Endothelial cell of hepatic sinusoid (primary cell): ENCODE measurements at regions not wholly inside any gene's neighbourhood (a gene's known extent, or its start where the extent isn't known, plus 50 kb on each side); places are given as distances from the start of the nearest gene placed in this dataset.
"Not testable (repeated sequence)": the region's sequence is repeated elsewhere in the genome, so short reads cannot be mapped to it uniquely, and the experiment has no call there.

ENCODE experiments used
- in situ Hi-C: cut with HindIII; loops from 2 replicates; pipeline ENCODE4 v1.10.0; 2017; ENCODE audit warnings: low sequenced_read_pairs

DNA sequence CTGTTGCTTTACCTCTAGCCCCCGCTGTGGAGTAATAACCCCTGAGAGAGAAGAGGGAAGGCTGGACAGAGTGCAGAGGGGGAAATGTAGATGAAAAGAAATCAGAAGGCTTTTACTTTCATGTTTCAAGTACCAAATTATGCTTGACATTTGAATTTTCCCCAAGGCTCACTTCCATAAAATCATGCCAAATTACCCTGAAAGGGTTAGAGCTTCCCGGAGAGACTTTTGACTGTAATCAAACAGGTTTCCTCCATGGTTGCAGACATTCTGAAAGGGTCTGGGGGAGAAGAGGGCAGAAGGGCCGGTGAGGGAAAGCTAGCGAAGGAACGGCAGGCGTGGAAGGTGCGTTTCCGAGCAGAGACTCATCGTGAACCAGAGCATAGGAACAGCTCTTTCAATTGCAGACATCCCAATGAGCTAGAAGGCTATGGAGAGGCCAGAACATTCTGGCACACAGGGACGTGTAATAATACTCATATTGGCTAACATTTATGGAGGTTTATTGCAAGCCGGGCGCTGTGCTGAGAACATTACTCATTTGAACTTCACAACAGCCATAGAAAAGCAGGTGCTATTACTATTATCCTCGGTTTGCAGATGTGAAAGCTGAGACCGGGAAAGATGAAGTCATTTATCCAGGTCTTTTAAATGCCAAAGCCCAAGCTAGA is 620.8 kb upstream of the AUTS2 start:
- in situ Hi-C loops = no loop called here

DNA sequence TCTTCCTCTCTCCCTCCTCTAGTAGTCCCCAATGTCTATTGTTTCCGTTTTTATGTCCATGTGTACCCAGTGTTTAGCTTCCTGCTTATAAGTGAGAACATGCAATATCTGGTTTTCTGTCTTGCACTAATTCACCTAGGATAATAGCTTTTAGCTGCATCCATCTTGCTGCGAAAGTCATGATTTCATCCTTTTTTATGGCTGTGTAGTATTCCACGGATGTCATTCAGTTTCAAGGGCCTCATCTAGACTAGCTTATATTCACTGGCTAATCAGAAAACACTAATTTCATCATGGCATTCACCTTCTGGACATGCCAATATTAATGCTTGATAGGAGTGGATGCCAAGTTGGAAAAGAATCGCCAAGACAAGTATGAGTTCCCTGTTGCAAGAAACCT is 619.6 kb upstream of the AUTS2 start:
- in situ Hi-C loops = no loop called here

DNA sequence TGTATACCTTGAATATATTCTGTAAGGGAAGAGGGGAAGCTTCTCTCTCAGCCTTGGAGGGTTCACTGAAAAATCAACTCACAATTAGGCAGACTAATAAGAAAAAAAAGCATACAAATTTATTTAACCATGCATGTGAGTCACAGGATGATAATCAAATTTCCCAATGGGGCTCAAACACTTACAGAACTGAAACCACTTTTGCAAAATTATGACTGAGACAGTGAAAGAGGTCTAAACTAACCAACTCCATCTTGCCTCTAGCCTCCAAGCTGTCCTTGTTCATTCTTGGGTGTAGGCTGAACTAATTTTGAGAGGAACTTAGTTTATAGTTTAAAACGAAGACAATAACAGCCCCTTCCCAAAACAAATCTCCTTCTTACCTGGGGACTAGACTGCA is 618.3 kb upstream of the AUTS2 start:
- in situ Hi-C loops = no loop called here

DNA sequence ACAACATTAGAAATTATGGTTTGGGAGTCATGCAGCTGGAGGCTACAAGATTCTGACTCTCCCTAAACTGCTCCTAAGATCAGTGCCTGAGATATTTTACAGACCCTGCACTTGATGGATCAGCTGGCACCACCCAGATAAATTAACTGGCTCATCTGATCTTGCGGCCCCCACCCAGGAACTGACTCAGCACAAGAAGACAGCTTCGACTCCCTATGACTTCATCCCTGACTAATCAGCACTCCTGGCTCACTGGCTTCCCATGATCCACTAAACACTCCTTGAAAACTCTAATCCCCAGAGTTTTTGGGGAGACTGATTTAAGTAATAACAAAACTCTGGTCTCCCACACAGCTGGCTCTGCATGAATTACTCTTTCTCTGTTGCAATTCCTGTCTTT is 617.8 kb upstream of the AUTS2 start:
- in situ Hi-C loops = not testable (repeated sequence)

- in situ Hi-C loops = no loop called here
Measured at GRCh38 chr7:68984306-68984705, 614.0 kb upstream of the AUTS2 start.

DNA sequence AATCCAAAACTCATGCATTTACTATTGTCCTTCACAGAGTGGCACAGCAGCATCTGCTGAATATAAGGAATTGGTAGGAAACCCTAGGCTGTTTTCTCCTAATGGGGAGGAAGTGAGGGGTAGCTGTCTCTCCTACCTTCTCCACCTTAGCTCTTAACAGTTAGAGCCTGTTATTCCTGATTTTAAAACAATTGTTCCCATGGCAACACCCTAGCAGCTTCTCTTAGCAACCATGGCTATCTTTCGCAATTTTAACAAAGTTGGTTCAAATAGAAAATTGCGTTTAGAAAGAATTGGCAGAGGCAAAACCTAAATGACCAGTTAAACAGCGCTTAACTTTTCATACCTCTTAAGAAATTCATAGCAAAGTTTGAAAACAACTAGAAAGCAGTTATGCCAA is 603.4 kb upstream of the AUTS2 start:
- in situ Hi-C loops = no loop called here

GRCh38 chr7:68998136-68998535 is 600.1 kb upstream of the AUTS2 start:
- in situ Hi-C loops = no loop called here

GRCh38 chr7:69002416-69002815 is 595.9 kb upstream of the AUTS2 start:
- in situ Hi-C loops = no loop called here

DNA sequence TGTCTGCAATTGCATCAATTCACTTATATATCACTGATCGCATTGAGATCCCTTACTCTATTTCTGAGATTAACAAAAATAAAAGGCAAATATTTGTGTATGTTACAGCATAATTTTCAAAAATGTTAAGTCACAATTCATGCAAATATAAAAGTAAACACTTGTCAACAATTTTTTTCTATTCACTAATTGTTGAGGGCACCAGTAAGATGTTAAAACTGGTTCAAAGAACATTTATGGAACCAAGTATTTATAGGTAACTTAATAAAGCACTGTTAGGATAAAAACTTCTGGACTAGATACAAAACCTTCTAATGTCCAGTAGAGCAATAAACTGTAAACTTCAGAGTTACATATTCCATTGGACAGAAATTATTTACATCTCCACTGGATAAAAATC is 586.1 kb upstream of the AUTS2 start:
- in situ Hi-C loops = no loop called here

GRCh38 chr7:69017208-69017607 is 581.1 kb upstream of the AUTS2 start:
- in situ Hi-C loops = no loop called here

GRCh38 chr7:69018200-69018599 is 580.1 kb upstream of the AUTS2 start:
- in situ Hi-C loops = no loop called here

GRCh38 chr7:69019437-69019836 is 578.8 kb upstream of the AUTS2 start:
- in situ Hi-C loops = no loop called here

- in situ Hi-C loops = no loop called here
Measured at GRCh38 chr7:69020536-69020935, 577.7 kb upstream of the AUTS2 start.

DNA sequence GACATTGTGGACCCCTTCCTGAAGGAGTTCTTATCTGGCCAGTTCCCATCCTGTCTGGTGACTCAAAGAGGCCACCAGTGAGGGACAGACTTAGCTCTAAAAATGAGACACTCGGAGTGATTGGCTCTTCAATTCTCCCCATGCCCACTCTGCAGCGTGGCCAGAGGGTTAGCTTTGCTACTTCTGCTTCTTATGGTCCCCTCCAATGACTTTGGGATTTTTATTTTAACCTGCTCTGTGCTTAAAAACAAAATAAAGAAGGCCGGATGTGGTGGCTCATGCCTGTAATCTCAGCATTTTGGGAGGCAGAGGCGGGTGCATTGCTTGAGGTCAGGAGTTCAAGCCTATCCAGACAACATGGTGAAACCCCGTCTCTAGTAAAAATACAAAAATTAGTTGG is 573.0 kb upstream of the AUTS2 start:
- in situ Hi-C loops = no loop called here

DNA sequence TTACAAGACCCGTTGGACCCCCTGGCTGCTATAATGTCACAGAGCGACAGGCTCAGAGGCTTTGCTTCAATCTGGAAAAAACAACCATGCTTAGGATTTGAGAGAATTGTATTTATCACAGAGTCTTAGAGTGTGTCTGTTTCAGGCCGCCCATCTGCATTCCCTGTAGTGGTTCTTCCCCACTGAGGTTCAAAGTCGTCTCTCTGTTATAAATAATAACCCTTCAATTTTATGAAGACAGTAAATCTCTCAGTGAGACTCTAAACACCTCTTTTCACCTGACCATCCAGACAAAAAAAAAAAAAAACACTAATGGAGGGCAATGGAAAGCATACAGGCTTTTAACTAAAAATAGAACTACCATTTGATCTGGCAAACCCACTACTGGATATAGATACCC is 565.4 kb upstream of the AUTS2 start:
- in situ Hi-C loops = no loop called here

- in situ Hi-C loops = no loop called here
Measured at GRCh38 chr7:69035826-69036225, 562.4 kb upstream of the AUTS2 start.

DNA sequence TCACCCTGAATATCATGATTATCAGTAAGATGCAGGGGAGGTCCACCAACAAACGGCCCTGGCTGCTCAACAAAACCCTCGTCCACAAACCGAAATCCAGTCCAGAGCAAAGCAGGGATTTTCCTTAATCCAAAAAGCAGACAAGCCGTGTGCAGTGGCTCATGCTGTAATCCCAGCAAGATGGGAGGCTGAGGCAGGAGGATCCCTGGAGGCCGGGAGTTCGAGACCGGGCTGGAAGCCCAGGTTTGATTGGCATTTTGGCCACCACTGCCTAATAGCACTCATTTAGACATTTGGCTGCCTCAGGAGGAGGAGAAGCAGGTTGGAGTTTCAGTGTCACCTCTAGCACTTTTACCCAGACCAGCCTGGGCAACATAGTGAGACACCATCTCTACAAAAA is 562.0 kb upstream of the AUTS2 start:
- in situ Hi-C loops = no loop called here

DNA sequence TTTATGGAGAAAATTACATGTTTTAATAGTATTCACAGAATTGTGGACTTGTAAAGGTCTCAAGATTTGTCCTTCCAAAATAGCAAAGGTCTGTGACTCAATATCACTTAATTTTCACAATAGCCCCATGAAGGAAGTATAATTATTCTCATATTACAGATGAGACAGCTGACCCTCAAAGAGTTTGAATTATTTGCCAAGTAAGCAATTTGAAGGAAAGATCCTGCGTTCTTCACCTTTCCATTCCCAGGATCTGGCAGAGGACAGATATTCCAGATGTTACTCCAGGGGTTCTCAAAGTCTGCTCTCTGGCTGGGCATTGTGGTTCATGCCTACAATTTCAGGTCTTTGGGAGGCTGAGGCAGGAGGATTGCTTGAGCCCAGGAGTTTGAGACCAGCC is 559.4 kb upstream of the AUTS2 start:
- in situ Hi-C loops = no loop called here

- in situ Hi-C loops = no loop called here
Measured at GRCh38 chr7:69042138-69042537, 556.1 kb upstream of the AUTS2 start.

GRCh38 chr7:69047151-69047754 is 551.0 kb upstream of the AUTS2 start:
- in situ Hi-C loops = no loop called here

- in situ Hi-C loops = no loop called here
Measured at GRCh38 chr7:69049326-69049725, 548.9 kb upstream of the AUTS2 start.

DNA sequence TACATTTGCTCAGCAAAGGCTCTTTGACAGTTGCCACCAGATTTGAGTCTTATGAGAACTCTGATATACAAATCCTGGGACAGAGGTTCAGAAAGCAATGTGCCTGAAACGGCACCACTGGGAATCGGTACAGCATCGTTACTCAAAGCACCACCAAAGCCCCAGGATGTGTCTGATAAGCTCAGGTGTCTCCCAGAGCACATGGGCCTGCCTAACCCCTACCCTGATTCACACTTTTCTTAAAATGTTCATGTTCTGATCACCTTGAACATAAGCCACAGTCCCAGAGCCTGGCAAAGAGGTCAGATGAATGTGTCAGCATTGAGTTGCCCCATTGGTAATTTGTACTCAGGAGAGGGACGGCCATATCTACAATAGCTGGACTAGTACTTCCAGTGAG is 545.8 kb upstream of the AUTS2 start:
- in situ Hi-C loops = no loop called here

DNA sequence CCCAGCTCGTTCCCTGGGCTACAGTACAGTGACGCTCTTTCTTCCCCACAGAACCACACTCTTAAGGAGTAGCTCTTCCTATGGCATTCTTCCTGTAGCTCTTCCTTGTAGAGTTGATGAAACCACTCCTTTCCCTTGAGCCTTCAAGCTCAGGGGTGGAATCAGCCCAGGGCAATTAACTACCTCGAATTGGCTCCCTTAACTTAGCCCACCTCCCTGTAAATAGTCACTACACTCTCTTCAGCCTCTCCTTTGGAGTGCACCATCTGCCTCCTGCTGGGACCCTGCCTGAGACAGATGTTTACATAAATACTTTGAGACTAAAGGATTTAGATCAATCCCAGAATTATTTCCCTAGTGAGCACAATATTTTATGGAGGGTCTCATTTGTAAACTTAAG is 537.8 kb upstream of the AUTS2 start:
- in situ Hi-C loops = no loop called here
